AG04450 (cell line): ENCODE measurements at regions not wholly inside any gene's neighbourhood (a gene's known extent, or its start where the extent isn't known, plus 50 kb on each side); places are given as distances from the start of the nearest gene placed in this dataset.

Experiments used
- CTCF ChIA-PET: fragments of 300-600, 350-600 bp; formaldehyde crosslinking; extraction: SDS; loops from one replicate; lab custom pipeline; 2022; ENCODE audit warnings: antibody characterized with exemption, inconsistent platforms; lab: Charles Lee
- POLR2A ChIA-PET: fragments of 350-600 bp; formaldehyde crosslinking; extraction: SDS; loops from one replicate; lab custom pipeline; 2021; ENCODE audit warnings: antibody characterized with exemption, inconsistent platforms; lab: Yijun Ruan, JAX
- DNase-seq: peaks from one replicate; pipeline ENCODE4 v3.0.0-alpha.2; 2011; ENCODE audit warnings: low read depth, low spot score
- H3K27ac ChIP-seq: one replicate; pipeline ENCODE4 v1.5.1; 2012; ENCODE audit warnings: low read depth, low read length, control low read depth
- H3K27me3 ChIP-seq: one replicate; pipeline ENCODE4 v1.6.0; 2012; ENCODE audit warnings: low read length; ENCODE audit not compliant: control insufficient read depth, insufficient read depth
- H3K4me3 ChIP-seq: 2 replicates; pipeline ENCODE4 v1.5.1; 2011; ENCODE audit warnings: mild to moderate bottlenecking, low read depth, low read length, control low read depth
- H3K9me3 ChIP-seq: 2 replicates; pipeline ENCODE4 v1.5.1; 2012; ENCODE audit warnings: low read length; ENCODE audit not compliant: control insufficient read depth, insufficient read depth
- CTCF ChIP-seq: IDR thresholded peaks from 2 replicates; pipeline ENCODE4 v1.5.1; 2011; ENCODE audit warnings: low read depth, low read length, control low read depth, inconsistent platforms

GRCh38 chr9:4435197-4435596, 55.1 kb upstream of the SLC1A1 start:
- H3K27me3 ChIP-seq, result no peaks in the 10 kb centered on the region
- ChIA-PET POLR2A (no interaction called here), CTCF (no interaction called here)
- DNase-seq, result no peak
- H3K4me3 ChIP-seq, result no peak overlapping the region
- TF ChIP-seq CTCF, result no peak
- H3K9me3 ChIP-seq, result no peaks in the 10 kb centered on the region
- no peak overlapping the region for H3K27ac ChIP-seq

GRCh38 chr9:4433379-4433778, 56.9 kb upstream of the SLC1A1 start:
- CTCF ChIA-PET, result no interaction called here
- POLR2A ChIA-PET, result no interaction called here
- Histone ChIP-seq H3K4me3 (no peak overlapping the region), H3K9me3 (no peaks in the 10 kb centered on the region), H3K27ac (no peak overlapping the region), H3K27me3 (no peaks in the 10 kb centered on the region)
- no peak for DNase-seq
- TF ChIP-seq CTCF, result no peak

- no peak for TF ChIP-seq CTCF
- Histone ChIP-seq H3K27me3 (no peaks in the 10 kb centered on the region), H3K9me3 (no peaks in the 10 kb centered on the region), H3K4me3 (no peak overlapping the region), H3K27ac (no peak overlapping the region)
- DNase-seq, result no peak
- ChIA-PET CTCF (no interaction called here), POLR2A (no interaction called here)
Measured at GRCh38 chr9:4430432-4431261, 59.6 kb upstream of the SLC1A1 start.

- no peak overlapping the region for H3K27ac ChIP-seq
Measured at GRCh38 chr9:4425319-4426045, 64.8 kb upstream of the SLC1A1 start.

More at GRCh38 chr9:4425319-4426045, 64.8 kb upstream of the SLC1A1 start:
- DNase-seq, result no peak
- H3K4me3 ChIP-seq, result no peak overlapping the region
- no peak for TF ChIP-seq CTCF
- no peaks in the 10 kb centered on the region for H3K27me3 ChIP-seq
- CTCF ChIA-PET, result no interaction called here
- H3K9me3 ChIP-seq, result no peaks in the 10 kb centered on the region
- POLR2A ChIA-PET, result no interaction called here
